ENCODE measurements at regions not wholly inside any gene's neighbourhood (a gene's known extent, or its start where the extent isn't known, plus 50 kb on each side); places are given as distances from the start of the nearest gene placed in this dataset.
"Not testable (repeated sequence)": the region's sequence is repeated elsewhere in the genome, so short reads cannot be mapped to it uniquely, and the experiment has no call there.

DNA sequence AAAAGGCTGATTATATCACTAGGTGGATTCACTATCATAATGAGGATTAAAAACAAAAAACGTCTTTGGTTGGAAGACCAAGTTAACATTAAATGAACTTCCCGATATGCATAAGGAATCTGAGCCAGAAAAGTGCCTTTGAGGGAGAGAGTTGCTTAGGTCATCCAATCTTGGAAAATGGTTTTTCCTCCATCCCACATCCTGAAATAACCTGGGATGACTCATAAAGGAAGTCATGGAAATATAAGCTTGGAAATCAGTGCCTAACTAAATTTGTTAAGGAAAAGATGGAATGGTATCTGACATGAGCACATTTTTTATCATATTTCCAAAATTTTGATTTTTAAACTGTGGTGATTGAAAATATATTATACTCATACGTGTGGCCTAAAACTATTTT, 66.0 kb downstream of the KBTBD8 start:
- DNase-seq (ENCODE audit: low read depth in 2 of 2), result no peak

DNA sequence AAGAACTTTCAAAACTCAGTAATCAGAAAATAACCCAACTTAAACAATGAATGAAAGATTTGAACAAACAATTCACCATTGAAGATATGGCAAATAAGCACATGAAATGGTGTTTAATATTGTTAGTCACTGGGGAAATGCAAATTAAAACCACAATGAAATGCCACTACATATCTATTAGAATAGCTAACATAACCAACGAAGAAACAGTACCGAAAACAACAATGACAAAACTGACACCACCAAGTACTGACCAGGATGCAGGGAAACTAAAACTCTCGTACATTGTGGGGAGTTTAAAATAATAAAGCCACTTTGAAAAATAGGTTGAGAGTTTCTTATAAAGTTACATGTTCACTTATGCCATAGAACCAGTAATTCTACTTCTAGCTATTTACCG, 69.1 kb downstream of the KBTBD8 start:
- DNase-seq (ENCODE audit: low read depth in 2 of 2), result no peak

DNA sequence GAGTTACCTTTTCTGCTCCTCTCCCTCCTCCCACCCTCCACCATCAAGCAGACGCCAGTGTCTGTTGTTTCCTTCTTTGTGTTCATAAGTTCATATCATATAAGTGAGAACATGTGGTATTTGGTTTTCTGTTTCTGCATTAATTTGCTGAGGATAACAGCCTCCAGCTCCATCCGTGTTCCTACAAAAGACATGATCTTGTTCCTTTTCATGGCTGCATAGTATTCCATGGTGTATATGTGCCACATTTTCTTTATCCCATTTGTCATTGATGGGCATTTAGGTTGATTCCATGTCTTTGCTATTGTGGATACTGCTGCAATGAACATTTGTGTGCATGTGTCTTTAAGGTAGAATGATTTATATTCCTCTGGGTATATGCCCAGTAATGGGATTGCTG, 74.5 kb downstream of the KBTBD8 start:
- DNase-seq (ENCODE audit: low read depth in 2 of 2), result not testable (repeated sequence)

DNA sequence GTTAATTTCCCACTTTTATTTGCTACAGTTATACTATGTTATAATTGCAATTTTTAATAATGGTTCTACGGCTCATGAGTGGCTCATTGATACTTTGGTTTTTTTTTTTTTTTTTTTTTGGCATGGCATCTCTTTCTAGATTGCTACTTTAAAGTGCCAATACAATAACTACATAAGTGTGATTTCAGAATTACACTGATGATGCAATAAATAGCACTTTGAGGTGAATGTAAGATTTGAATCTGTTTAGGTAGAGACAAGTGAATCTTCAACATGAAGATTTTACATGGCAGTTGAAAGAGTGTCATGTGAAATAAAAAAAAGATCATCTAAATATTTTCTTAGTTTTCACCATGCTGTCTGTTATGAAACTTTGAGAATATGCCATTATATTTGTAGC, 75.7 kb downstream of the KBTBD8 start:
- DNase-seq (ENCODE audit: low read depth in 2 of 2), result no peak

DNA sequence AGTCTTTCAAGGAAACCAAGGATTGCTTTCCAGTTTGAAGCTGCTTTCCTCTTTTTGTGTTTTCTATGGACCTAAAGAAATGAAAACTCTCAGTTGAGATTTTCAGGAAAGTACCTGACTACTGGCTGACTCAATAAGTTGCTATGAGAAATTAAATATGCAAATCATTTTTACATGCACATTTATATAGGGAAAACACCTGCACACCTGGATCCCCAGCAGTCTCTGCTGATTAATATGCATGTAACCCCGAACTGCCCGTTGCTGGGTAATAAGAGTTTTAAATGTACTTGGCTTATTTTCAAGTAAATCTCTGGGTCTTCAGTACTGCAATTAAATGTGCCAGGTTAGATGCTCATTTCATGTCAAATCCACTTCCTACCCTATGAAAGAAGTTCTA, 77.2 kb downstream of the KBTBD8 start:
- DNase-seq (ENCODE audit: low read depth in 2 of 2), result no peak

DNA sequence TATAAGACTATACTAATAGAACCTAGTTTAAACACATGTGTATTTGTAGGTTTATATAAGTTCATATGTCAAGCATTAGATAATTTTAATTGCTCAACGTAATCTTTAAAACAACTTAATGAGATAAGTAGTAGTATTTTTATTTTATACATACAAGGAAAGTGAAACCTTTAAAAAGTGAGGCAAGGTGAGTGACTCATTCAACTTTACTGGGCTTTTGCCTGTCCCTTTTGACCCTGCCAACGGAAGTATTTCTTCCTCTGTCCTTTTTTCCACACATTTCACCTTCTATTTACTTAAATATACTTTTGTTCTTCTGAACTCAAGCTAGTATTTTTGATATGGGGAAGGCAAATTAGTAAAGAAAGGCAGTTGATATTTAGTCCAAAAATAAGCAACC, 78.5 kb downstream of the KBTBD8 start:
- DNase-seq (ENCODE audit: low read depth in 2 of 2), result no peak

DNA sequence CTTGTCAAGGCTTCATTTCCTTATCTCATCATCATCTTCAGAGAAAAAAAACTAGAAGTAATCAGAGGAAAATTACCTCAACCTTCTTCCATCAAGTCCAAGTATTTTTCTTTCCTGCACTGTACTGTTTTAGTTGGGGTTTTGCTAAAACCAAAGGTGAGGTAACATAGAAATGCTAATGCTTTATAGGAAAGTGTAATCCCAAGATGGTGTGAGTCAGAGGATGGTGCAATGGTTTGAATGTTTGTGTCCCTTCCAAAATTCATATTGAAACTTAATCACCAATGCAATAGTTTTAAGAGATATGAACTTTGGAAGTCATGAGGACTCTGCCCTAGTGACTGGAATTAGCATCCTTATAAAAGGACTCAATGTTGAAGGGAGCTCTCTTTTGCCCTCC, 79.5 kb downstream of the KBTBD8 start:
- DNase-seq (ENCODE audit: low read depth in 2 of 2), result no peak

DNA sequence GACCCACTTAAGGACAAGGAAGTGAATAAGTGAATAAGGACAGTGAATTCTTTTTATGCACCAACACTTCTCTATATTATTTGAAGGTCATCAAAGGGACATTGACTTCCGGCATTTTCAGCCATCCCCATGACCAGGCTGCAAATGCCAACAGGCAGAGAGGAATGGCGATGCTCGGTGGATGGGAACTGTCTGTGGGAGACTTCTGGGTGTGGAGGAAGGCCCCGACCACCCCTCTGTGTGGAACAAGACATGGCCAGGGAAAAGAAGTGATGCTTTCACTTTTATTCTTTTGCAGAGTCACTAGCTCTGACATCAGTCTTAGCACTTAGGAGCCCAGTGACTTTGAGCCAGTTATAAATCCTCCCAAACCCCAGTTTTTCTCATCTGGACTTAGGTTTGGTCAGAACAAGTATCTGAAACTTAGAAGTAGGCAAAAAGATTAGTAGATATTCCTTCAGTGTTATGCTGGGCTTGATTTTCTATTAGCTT, 84.5 kb downstream of the KBTBD8 start:
- no peak for DNase-seq (ENCODE audit: low read depth in 2 of 2)

DNA sequence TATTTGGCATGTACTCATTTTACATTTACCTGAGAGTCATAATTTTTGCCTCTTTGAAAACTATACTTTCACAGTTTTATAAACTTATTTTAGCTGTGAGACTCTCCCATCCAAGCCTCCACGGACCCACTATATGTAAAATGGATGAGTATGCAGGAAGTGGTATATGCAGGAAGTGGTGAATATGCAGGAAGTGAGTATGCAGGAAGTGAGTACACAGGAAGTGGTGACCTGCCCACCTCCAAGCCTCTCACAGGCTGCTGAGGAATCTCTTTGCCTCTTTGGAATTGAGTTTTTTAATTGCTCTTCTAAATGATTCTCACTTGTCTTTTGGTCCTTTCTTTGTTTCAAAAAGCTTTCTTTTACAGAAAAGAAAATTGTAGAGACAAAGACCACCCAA, 85.2 kb downstream of the KBTBD8 start:
- DNase-seq (ENCODE audit: low read depth in 2 of 2), result peak; percentile 21 to 31

DNA sequence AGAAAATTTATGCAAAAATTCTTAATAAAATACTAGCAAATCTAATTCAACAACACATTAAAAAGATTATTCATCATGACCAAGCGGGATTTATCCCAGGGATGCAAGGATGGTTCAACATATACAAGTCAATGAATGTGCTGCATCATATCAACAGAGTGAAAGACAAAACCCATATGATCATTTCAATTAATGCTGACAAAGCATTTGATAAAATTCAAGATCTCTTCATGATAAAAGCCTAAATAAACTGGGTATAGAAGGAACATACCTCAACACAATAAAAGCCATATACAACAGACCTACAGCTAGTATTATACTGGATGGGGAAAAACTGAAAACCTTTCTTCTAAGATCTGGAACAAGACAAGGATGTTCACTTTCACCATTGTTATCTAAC, 89.7 kb downstream of the KBTBD8 start:
- no peak for DNase-seq (ENCODE audit: low read depth in 2 of 2)

DNA sequence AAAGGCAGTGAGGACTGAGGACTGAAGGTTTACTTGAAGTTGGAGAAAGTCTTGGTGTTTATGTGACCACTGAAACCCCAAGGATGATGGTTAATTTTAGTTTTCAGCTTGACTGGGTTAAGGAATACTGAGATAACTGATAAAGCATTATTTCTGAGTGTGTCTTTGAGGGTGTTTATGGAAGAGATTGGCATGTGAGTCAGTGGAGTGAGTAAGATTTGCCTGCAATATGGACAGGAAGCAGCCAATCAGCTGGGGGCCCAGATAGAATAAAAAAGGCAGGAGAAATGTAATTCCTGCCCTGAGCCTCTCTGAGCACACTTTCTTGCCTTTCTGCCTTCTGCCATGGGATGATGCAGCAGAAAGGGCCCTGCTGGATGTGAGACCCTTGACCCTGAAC, 92.4 kb downstream of the KBTBD8 start:
- no peak for DNase-seq (ENCODE audit: low read depth in 2 of 2)

DNA sequence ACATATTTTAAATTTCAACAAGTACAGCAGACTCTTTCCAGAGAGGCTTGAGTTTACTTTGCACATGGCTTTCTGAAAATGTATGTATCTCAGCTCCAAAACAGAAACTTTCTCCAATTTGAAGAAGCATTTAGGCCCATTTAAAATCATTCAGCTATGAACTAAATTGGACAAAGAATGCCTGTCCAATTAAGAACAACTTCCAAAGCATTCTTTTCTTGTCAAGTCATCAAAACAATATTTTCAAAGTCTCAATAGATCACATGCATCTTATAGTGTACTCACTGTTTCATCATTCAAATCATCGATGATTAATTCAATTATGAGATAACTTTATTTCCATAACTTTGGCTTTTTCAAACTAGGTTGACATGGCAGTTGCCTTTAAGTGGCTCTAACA, 95.2 kb downstream of the KBTBD8 start:
- DNase-seq (ENCODE audit: low read depth in 2 of 2), result no peak

DNA sequence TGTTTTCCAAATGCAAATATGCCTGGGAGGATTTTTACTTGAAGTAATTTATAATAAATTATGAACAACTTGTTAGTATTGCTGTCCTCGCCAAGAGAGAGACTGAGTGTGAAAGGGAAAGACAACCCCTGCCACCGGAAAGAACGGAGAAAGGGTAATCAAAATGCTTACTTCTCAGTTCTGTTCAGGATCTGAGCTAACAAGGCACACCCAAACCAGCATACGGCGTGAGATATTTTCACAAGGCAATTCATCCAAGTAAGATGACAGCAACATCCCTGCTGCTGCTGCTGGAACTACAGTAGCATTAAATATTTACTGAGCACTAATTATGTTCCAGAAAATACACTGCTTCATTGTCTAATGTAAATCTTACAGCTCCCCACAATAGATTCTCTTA, 96.1 kb downstream of the KBTBD8 start:
- no peak for DNase-seq (ENCODE audit: low read depth in 2 of 2)

DNA sequence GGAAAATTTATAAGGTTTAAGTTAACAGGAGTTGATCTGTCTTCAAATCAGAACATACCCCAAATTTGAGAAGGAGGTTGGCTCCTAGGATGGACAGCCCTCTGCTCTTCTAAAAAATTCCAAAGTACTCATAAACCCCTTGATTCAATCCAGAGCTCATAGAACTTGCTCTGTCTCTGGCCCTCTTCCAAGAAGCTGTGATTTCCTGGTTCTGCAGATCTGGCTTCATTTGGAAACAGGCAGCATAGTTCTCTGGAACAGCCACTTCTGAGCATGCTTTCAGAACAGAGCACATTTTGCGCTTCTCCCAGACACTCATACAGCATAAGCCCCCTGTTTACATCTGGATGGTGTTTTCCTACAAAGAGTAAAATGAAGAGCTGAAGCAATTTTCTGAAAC, 96.7 kb downstream of the KBTBD8 start:
- DNase-seq (ENCODE audit: low read depth in 2 of 2), result no peak

DNA sequence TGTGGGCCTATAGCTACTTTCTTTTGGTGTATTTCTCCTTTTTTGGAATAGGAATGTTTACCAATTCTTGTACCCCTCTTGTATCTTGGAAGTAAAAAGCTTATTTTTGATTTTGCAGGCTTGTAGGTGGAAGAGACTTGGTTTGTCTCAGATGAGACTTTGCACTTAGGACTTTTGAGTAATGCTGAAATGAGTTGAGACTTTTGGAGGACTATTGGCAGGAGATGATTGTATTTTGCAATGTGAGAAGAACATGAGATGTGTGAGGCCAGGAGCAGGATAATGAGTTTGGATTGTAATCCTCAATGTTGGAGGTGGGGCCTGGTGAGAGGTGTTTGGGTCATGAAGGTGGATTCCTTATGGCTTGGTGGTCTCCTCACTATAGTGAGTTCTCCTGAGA, 106.3 kb downstream of the KBTBD8 start:
- DNase-seq (ENCODE audit: low read depth in 2 of 2), result no peak

DNA sequence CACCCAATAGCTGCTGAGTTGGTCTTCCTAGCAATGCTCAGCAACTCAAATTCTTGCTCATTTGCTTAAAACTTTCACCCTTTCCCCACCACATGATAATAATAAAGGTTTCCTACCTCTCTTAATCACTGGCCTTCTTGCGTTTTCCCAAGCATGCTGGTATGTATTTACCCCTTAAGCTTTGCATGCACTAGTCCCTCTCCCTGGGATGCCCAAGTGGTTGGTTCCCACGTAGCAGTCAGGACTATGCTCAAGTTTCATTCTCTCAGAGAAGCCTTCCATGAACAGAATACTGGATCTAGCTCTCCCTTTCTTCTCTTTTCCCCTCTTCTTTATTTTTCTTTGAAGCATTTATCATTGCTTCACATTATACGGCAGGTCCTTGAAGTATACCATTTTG, 108.8 kb downstream of the KBTBD8 start:
- DNase-seq (ENCODE audit: low read depth in 2 of 2), result no peak

DNA sequence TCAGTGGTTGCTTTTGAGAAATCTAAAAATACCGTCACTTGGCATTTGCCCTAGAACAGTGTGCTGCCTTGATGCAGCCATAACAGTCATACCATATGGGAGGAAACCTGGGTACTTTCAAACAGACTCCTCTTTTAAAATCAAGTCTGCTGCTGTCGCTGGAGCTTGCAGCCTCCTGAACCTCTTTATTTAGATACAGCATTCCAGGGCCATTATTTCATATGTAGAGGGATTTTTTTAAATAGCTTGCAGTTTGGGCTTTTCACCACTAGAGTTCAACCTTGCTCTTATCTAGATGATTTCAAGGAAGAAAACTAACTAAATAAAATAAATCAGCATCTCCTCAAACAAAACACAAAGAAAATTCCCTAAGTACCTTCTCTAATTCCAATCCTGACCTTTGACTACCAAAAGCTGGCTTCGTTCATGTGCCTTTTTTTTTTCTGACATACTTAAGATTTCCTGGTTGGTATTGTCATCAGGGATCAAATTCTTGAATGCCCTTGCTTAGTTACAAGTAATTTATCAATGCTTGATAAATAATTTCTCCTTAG, 111.6 kb downstream of the KBTBD8 start:
- no peak for DNase-seq (ENCODE audit: low read depth in 2 of 2)

DNA sequence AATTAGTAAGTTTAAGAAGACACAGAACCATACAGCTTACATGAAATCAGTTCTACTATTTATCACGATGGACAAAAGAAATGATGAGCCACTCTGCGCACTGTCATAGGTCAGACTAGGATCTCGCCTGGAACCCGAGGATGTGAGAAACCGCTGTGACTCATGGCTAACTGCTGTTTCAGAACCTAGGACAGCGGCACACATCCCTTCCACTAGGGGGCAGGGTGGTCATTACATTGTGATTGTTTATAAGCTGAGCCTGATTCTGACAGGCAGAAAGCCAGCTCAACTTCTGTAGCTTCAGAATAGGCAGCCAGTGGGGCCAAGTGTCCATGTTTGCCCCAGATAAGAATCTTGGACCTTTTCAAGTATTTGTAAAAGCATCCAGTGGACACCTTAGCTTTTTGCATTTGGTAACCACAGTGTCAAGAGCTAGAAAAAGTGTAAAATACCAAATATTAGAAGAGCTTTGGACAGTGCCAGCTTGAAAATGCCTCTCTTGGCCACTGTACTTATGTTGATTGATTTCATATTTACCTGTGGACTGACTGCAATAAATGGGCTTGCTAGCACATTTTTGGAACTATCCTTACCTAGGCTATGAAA, 115.8 kb downstream of the KBTBD8 start:
- peak; percentile 64 to 69 for DNase-seq (ENCODE audit: low read depth in 2 of 2)

DNA sequence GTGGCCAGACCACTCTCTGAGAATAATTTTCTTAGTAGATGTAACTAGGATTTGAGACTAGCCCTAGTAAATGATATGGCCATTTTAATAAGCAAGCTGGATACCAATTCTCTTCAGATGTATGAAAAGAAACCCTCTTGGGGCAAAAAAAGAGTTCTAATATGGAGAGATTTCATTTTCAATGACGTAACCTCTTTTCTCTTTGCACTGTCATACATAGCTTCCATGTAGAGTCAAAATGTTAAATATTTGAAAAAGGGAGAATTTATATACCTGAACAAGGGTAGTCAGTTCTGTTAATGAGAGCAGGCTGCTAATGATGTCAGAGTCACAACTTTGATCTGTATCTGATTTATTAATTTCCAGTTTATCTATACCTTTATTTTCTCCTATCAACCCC, 120.0 kb downstream of the KBTBD8 start:
- DNase-seq (ENCODE audit: low read depth in 2 of 2), result no peak

DNA sequence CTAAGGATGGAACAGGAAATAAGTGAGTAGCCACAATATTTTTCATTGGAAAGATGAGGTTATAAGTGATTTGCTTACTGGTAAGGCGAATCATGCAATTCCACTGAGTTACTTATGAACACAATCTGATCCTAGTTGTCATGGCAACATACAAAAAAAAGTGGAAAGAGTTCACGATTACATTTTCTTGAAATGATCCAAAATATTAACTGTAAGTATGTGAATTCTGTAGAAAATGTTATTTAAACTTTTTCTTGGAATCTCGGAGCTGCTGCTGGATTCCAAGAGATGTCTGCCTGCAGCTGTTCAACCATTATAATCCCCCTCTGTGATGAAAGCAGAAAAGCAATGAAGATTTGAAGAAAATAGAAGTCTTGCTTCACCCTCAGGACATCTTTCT, 120.5 kb downstream of the KBTBD8 start:
- DNase-seq (ENCODE audit: low read depth in 2 of 2), result no peak

DNA sequence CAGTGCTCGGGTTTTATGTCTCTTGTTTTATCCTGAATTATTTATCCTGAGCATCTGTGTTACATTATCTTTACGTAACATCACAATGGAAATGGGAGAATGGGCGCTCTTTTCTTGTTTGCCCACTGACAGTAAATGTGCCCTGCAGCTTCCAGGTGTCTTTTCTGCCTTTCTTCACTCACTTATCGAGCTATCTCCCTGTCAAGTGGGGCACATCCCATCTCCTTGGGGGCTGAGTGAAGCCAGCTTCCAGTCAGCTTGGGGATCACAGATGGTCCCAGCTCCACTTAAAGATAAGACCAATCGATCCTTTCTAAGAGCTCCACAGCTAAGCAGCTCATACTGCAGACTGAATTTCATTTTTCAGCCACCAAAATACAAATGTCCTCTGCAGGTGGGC, 125.8 kb downstream of the KBTBD8 start:
- no peak for DNase-seq (ENCODE audit: low read depth in 2 of 2)

DNA sequence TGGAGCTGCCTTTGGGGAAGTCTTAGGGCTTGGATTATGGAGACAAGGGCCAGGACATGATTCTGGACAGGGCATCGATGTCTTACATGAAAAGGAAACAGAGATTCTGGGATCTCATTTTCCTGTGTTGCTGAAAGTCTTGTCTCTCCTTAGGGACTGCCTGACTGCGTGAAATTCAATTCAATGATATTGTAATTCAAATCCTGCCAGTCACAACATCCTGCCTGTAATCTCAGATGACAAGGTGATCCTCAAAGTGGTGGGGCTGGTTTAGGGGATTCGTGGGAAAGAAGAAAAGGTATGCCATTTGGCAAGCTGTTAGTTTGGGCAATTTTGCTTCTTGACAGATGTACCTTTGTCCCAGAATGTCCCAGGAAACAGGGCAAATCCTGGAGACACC, 129.1 kb downstream of the KBTBD8 start:
- no peak for DNase-seq (ENCODE audit: low read depth in 2 of 2)

DNA sequence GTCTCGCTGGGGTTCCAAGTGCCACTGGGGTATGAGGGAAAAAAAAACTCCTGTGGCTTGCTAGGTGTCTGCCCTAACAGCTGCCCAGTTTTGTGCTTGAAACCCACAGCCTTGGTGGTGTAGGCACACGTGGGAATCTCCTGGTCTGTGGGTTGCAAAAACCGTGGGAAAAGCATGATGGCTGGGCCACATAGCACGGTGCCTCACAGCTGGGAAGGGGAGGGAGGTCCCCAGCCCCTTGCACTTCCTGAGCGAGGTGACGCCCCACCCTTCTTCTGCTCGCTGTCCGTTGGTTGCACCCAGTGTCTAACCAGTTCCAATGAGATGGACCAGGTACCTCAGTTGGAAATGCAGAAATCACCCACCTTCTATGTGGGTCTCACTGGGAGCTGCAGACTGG, 144.3 kb downstream of the KBTBD8 start:
- no peak for DNase-seq (ENCODE audit: low read depth in 2 of 2)

DNA sequence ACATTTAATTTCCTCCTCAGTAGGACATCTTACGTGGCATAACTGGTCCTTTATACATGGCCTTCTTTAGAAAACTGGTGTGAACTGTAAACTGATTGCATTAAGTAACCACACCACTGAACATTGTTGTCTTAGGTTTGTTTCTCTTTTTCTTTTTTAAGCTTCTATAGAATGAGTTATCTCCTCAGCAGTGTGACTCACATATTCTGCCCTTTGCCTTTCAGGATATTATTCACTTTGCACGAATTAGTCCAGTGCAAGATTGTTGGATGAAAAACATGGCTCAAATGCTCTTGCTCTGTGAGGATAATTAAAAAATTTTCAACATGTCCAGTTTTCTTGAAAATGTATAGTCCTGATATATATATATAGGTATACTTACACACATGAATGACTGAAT, 147.6 kb downstream of the KBTBD8 start:
- no peak for DNase-seq (ENCODE audit: low read depth in 2 of 2)

Data from stimulated activated CD8-positive, alpha-beta memory T cell treated with anti-CD3 and anti-CD28 coated beads, Interleukin-15, amount 100 ng/mL, for 48 hours (primary cell).